ENCODE measurements at regions not wholly inside any gene's neighbourhood (a gene's known extent, or its start where the extent isn't known, plus 50 kb on each side); places are given as distances from the start of the nearest gene placed in this dataset.

GRCh38 chr6:105824732-105825131 is 261.4 kb upstream of the PRDM1 start:
- TF ChIP-seq, protein P1, sequence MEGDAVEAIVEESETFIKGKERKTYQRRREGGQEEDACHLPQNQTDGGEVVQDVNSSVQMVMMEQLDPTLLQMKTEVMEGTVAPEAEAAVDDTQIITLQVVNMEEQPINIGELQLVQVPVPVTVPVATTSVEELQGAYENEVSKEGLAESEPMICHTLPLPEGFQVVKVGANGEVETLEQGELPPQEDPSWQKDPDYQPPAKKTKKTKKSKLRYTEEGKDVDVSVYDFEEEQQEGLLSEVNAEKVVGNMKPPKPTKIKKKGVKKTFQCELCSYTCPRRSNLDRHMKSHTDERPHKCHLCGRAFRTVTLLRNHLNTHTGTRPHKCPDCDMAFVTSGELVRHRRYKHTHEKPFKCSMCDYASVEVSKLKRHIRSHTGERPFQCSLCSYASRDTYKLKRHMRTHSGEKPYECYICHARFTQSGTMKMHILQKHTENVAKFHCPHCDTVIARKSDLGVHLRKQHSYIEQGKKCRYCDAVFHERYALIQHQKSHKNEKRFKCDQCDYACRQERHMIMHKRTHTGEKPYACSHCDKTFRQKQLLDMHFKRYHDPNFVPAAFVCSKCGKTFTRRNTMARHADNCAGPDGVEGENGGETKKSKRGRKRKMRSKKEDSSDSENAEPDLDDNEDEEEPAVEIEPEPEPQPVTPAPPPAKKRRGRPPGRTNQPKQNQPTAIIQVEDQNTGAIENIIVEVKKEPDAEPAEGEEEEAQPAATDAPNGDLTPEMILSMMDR (IDR thresholded peaks at IDR 0.05) = no peak
- TF ChIP-seq POLR2A (IDR thresholded peaks at IDR 0.05) = no peak
